IMR-90 (cell line): ENCODE measurements at regions not wholly inside any gene's neighbourhood (a gene's known extent, or its start where the extent isn't known, plus 50 kb on each side); places are given as distances from the start of the nearest gene placed in this dataset.

ENCODE experiments used
- ATAC-seq: fragments of 200-7000 bp; cut with Tn5 transposase; 2 replicates; pipeline ENCODE4 v1.9.1; 2020; ENCODE audit warnings: low read depth, mild to moderate bottlenecking, moderate library complexity
- BruUV-seq: library from RNA; stranded (reverse); fragments of 400-500 nt; replicated peaks from 2 replicates; lab custom pipeline; 2021; lab: Mats Ljungman, UMichigan
- CTCF ChIA-PET: fragments of 300-600 bp; formaldehyde crosslinking; extraction: SDS; loops from one replicate; lab custom pipeline; 2021; ENCODE audit warnings: antibody characterized with exemption; lab: Yijun Ruan, JAX
- POLR2A ChIA-PET: fragments of 300-600 bp; sonication (Branson Sonifier 250); formaldehyde crosslinking; loops from one replicate; lab custom pipeline; 2022; ENCODE audit warnings: antibody characterized with exemption; ENCODE audit not compliant: unreplicated experiment; lab: Charles Lee
- DNase-seq: peaks from one replicate; pipeline ENCODE4 v3.0.0; 2013
- H2AFZ ChIP-seq: replicated peaks from 2 replicates; pipeline ENCODE3; 2013; ENCODE audit warnings: low read length, mild to moderate bottlenecking; ENCODE audit not compliant: poor library complexity
- H2AK5ac ChIP-seq: 2 replicates; pipeline ENCODE4 v1.6.1; 2013; ENCODE audit warnings: low read depth, low read length, inconsistent platforms
- H2AK9ac ChIP-seq: replicated peaks from 2 replicates; pipeline ENCODE3; 2013; ENCODE audit warnings: mild to moderate bottlenecking, low read depth, low read length, moderate library complexity; ENCODE audit not compliant: poor library complexity
- H2BK120ac ChIP-seq: 2 replicates; pipeline ENCODE4 v1.6.1; 2013; ENCODE audit warnings: low read depth, low read length, inconsistent platforms
- H2BK15ac ChIP-seq: 3 replicates; pipeline ENCODE4 v1.6.1; 2013; ENCODE audit warnings: low read depth, low read length, inconsistent platforms
- H2BK20ac ChIP-seq: 2 replicates; pipeline ENCODE4 v1.6.1; 2013; ENCODE audit warnings: low read depth, mild to moderate bottlenecking, inconsistent platforms, low read length, moderate library complexity
- H2BK5ac ChIP-seq: 2 replicates; pipeline ENCODE4 v1.6.1; 2013; ENCODE audit warnings: mild to moderate bottlenecking, low read depth, low read length, inconsistent platforms; ENCODE audit not compliant: poor library complexity, severe bottlenecking
- H3K14ac ChIP-seq: replicated peaks from 2 replicates; pipeline ENCODE4 v1.6.1; 2013; ENCODE audit warnings: low read depth, low read length, inconsistent platforms
- H3K18ac ChIP-seq: 2 replicates; pipeline ENCODE4 v1.6.1; 2013; ENCODE audit warnings: low read depth, low read length, control low read depth
- H3K23ac ChIP-seq: 2 replicates; pipeline ENCODE4 v1.6.1; 2013; ENCODE audit warnings: low read depth, low read length, inconsistent platforms
- H3K27ac ChIP-seq: 2 replicates; pipeline ENCODE4 v1.5.1; 2013; ENCODE audit warnings: mild to moderate bottlenecking, control low read depth, low read length; ENCODE audit not compliant: insufficient read depth
- H3K27me3 ChIP-seq: 2 replicates; pipeline ENCODE4 v1.6.1; 2013; ENCODE audit warnings: low read length; ENCODE audit not compliant: control insufficient read depth, insufficient read depth
- H3K36me3 ChIP-seq: 2 replicates; pipeline ENCODE4 v1.6.1; 2013; ENCODE audit warnings: low read length, mixed read lengths; ENCODE audit not compliant: control insufficient read depth, insufficient read depth
- H3K4ac ChIP-seq: 2 replicates; pipeline ENCODE4 v1.6.1; 2013; ENCODE audit warnings: low read depth, low read length, inconsistent platforms
- H3K4me1 ChIP-seq: 2 replicates; pipeline ENCODE4 v1.6.1; 2013; ENCODE audit warnings: low read length, mixed read lengths; ENCODE audit not compliant: control insufficient read depth, insufficient read depth
- H3K4me2 ChIP-seq: 2 replicates; pipeline ENCODE4 v1.6.1; 2013; ENCODE audit warnings: low read depth, mild to moderate bottlenecking, control low read depth, low read length, moderate library complexity
- H3K4me3 ChIP-seq: 2 replicates; pipeline ENCODE4 v1.5.1; 2013; ENCODE audit warnings: low read depth, mild to moderate bottlenecking, control low read depth, low read length, moderate library complexity; ENCODE audit not compliant: insufficient read depth
- H3K56ac ChIP-seq: 2 replicates; pipeline ENCODE4 v1.6.1; 2013; ENCODE audit warnings: low read length, inconsistent platforms; ENCODE audit not compliant: insufficient read depth; ENCODE audit errors: extremely low read depth
- H3K79me1 ChIP-seq, 2 experiments: 2 replicates each; pipeline ENCODE4 v1.6.1; 2013; ENCODE audit warnings: low read length in 2 of 2, inconsistent platforms in 1 of 2, low read depth in 1 of 2
- H3K9ac ChIP-seq: 2 replicates; pipeline ENCODE4 v1.6.1; 2013; ENCODE audit warnings: low read depth, low read length, control low read depth
- H3K9me1 ChIP-seq: 2 replicates; pipeline ENCODE4 v1.6.1; 2013; ENCODE audit warnings: low read length, inconsistent platforms; ENCODE audit not compliant: insufficient read depth
- H3K9me3 ChIP-seq: 2 replicates; pipeline ENCODE4 v1.6.1; 2013; ENCODE audit warnings: low read length; ENCODE audit not compliant: control insufficient read depth, insufficient read depth
- H4K20me1 ChIP-seq: 2 replicates; pipeline ENCODE4 v1.6.1; 2013; ENCODE audit warnings: low read length, inconsistent platforms; ENCODE audit not compliant: insufficient read depth
- H4K5ac ChIP-seq: 2 replicates; pipeline ENCODE4 v1.6.1; 2013; ENCODE audit warnings: mild to moderate bottlenecking, low read depth, low read length, control low read depth
- H4K8ac ChIP-seq, 2 experiments: 2 replicates each; pipeline ENCODE4 v1.6.1; 2013; ENCODE audit warnings: low read depth in 2 of 2, low read length in 2 of 2, control low read depth in 1 of 2, inconsistent platforms in 1 of 2
- H4K91ac ChIP-seq: 2 replicates; pipeline ENCODE4 v1.6.1; 2013; ENCODE audit warnings: low read depth, low read length, inconsistent platforms; ENCODE audit not compliant: insufficient read depth
- MAZ ChIP-seq: IDR thresholded peaks from 2 replicates; pipeline ENCODE4 v1.6.1; 2012; ENCODE audit warnings: low read depth, mild to moderate bottlenecking, low read length, improper control_type of control experiment, moderate library complexity, borderline replicate concordance
- MXI1 ChIP-seq: IDR thresholded peaks from 2 replicates; pipeline ENCODE4 v1.6.1; 2012; ENCODE audit warnings: low read depth, mild to moderate bottlenecking, low read length, moderate library complexity, borderline replicate concordance
- NFE2L2 ChIP-seq: fragments of 150-350 bp; IDR thresholded peaks from 2 replicates; pipeline ENCODE4 v1.6.1; 2016; ENCODE audit warnings: low read depth, mild to moderate bottlenecking, low read length
- POLR2A ChIP-seq: IDR thresholded peaks from 2 replicates; pipeline ENCODE4 v1.6.1; 2012; ENCODE audit warnings: mild to moderate bottlenecking, low read depth, low read length
- WGBS, 2 experiments: methylation state at CpG; one replicate each; pipeline versions ENCODE4 v1.1.5 to v1.1.7; 2013; ENCODE audit warnings: missing lambda C conversion rate in 2 of 2; ENCODE audit not compliant: insufficient read length in 1 of 2; ENCODE audit errors: extremely low coverage in 2 of 2; 5-methylcytosine and 5-hydroxymethylcytosine counted together
- dilution Hi-C: fragments of 300-500 bp; cut with HindIII; formaldehyde crosslinking; loops from one replicate; pipeline ENCODE4 v1.14.3; 2018; ENCODE audit warnings: low sequenced_read_pairs; ENCODE audit not compliant: unreplicated experiment
- in situ Hi-C: fragments of 300-500 bp; cut with MboI; formaldehyde crosslinking; loops from 3 replicates; pipeline ENCODE4 v1.14.3; 2019; ENCODE audit warnings: low sequenced_read_pairs, inconsistent platforms, mixed read lengths
- intact Hi-C: fragments of 100-400 bp; cut with micrococcal nuclease; formaldehyde crosslinking; loops from 2 replicates; pipeline ENCODE4 v1.10.0; 2022

- intact Hi-C loops (no loop called here), dilution Hi-C loops (no loop called here), in situ Hi-C loops (no loop called here)
- no peak overlapping the region for H2BK20ac ChIP-seq
- no peaks in the 10 kb centered on the region for H4K20me1 ChIP-seq
- H3K36me3 ChIP-seq = no peaks in the 10 kb centered on the region
- no peaks in the 10 kb centered on the region for H3K4me1 ChIP-seq
- WGBS, 2 experiments = 60% methylated on average over 3 of the region's 10 CpGs; no CpG with 5 or more reads in 1 of the 2 experiments
- H3K18ac ChIP-seq = no peak overlapping the region
- H4K8ac ChIP-seq = no peak overlapping the region
- H3K9ac ChIP-seq = no peak overlapping the region
- no peak overlapping the region for H3K4me2 ChIP-seq
- H3K23ac ChIP-seq = no peak overlapping the region
- H3K9me3 ChIP-seq = no peaks in the 10 kb centered on the region
- no peak overlapping the region for H2AK9ac ChIP-seq
- H3K4ac ChIP-seq = no peak overlapping the region
- no peaks in the 10 kb centered on the region for H3K79me1 ChIP-seq
- no peak overlapping the region for H3K4me3 ChIP-seq
- no peaks in the 10 kb centered on the region for H3K9me1 ChIP-seq
- DNase-seq (no peak), ATAC-seq (no peak)
- no peak overlapping the region for H3K27ac ChIP-seq
- no peak overlapping the region for H2BK120ac ChIP-seq
- H3K56ac ChIP-seq = no peak overlapping the region
- no peak overlapping the region for H2BK15ac ChIP-seq
- no peak overlapping the region for H2BK5ac ChIP-seq
- no peak overlapping the region for H2AFZ ChIP-seq
- POLR2A ChIA-PET = no interaction called here
- CTCF ChIA-PET = no interaction called here
- TF ChIP-seq POLR2A (no peak), MXI1 (no peak), NFE2L2 (no peak), MAZ (no peak)
- H4K5ac ChIP-seq = no peak overlapping the region
- H3K27me3 ChIP-seq = no peaks in the 10 kb centered on the region
- H4K91ac ChIP-seq = no peak overlapping the region
- no peak overlapping the region for H2AK5ac ChIP-seq
- no peak overlapping the region for H3K14ac ChIP-seq
- BruUV-seq = no TSS peak
Measured at GRCh38 chr1:58256041-58256440, 290.5 kb downstream of the OMA1 start.
